ENCODE measurements at regions not wholly inside any gene's neighbourhood (a gene's known extent, or its start where the extent isn't known, plus 50 kb on each side); places are given as distances from the start of the nearest gene placed in this dataset.

GRCh38 chr9:86548220-86548619, 194.0 kb upstream of the TUT7 start:
- Histone ChIP-seq H3K27me3 (ENCODE audit: insufficient read depth, low read length) (no peaks in the 10 kb centered on the region), H2AFZ (ENCODE audit: low read length) (no peak overlapping the region), H3K36me3 (ENCODE audit: insufficient read depth, low read length) (no peaks in the 10 kb centered on the region), H3K4me3 (ENCODE audit: low read depth, low read length, poor library complexity, severe bottlenecking) (no peak overlapping the region), H3K4me1 (ENCODE audit: insufficient read depth, low read length, severe bottlenecking) (no peaks in the 10 kb centered on the region), H3K9me2 (ENCODE audit: low read depth, low read length) (no peaks in the 10 kb centered on the region), H3K27ac (ENCODE audit: low read depth, low read length, poor library complexity, severe bottlenecking) (no peak overlapping the region), H4K20me1 (ENCODE audit: insufficient read depth, low read length) (no peaks in the 10 kb centered on the region), H3K79me2 (ENCODE audit: insufficient read depth, low read length) (no peaks in the 10 kb centered on the region), H3F3A (ENCODE audit: insufficient read depth, low read length) (no peaks in the 10 kb centered on the region), H3K9me3 (ENCODE audit: low read length) (no peaks in the 10 kb centered on the region), H3K9ac (ENCODE audit: low read length) (no peak overlapping the region), H3K4me2 (ENCODE audit: low read length) (no peak overlapping the region)
- no peak for TF ChIP-seq EZH2 (IDR thresholded peaks at IDR 0.05; ENCODE audit: borderline replicate concordance, low read length)
- TF ChIP-seq, protein P1, sequence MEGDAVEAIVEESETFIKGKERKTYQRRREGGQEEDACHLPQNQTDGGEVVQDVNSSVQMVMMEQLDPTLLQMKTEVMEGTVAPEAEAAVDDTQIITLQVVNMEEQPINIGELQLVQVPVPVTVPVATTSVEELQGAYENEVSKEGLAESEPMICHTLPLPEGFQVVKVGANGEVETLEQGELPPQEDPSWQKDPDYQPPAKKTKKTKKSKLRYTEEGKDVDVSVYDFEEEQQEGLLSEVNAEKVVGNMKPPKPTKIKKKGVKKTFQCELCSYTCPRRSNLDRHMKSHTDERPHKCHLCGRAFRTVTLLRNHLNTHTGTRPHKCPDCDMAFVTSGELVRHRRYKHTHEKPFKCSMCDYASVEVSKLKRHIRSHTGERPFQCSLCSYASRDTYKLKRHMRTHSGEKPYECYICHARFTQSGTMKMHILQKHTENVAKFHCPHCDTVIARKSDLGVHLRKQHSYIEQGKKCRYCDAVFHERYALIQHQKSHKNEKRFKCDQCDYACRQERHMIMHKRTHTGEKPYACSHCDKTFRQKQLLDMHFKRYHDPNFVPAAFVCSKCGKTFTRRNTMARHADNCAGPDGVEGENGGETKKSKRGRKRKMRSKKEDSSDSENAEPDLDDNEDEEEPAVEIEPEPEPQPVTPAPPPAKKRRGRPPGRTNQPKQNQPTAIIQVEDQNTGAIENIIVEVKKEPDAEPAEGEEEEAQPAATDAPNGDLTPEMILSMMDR (IDR thresholded peaks at IDR 0.05; ENCODE audit: low read length): no peak

- H3K4me1 ChIP-seq (ENCODE audit: insufficient read depth, low read length, severe bottlenecking): no peaks in the 10 kb centered on the region
- no peak overlapping the region for H3K4me3 ChIP-seq (ENCODE audit: low read depth, low read length, poor library complexity, severe bottlenecking)
- no peaks in the 10 kb centered on the region for H3K9me3 ChIP-seq (ENCODE audit: low read length)
- H3K4me2 ChIP-seq (ENCODE audit: low read length): no peak overlapping the region
- TF ChIP-seq EZH2 (IDR thresholded peaks at IDR 0.05; ENCODE audit: borderline replicate concordance, low read length): no peak
- TF ChIP-seq, protein P1 (IDR thresholded peaks at IDR 0.05; ENCODE audit: low read length): no peak
- H4K20me1 ChIP-seq (ENCODE audit: insufficient read depth, low read length): no peaks in the 10 kb centered on the region
- no peak overlapping the region for H3K9ac ChIP-seq (ENCODE audit: low read length)
- no peaks in the 10 kb centered on the region for H3K79me2 ChIP-seq (ENCODE audit: insufficient read depth, low read length)
- H2AFZ ChIP-seq (ENCODE audit: low read length): no peak overlapping the region
- H3K9me2 ChIP-seq (ENCODE audit: low read depth, low read length): no peaks in the 10 kb centered on the region
- H3K27ac ChIP-seq (ENCODE audit: low read depth, low read length, poor library complexity, severe bottlenecking): no peak overlapping the region
- no peaks in the 10 kb centered on the region for H3F3A ChIP-seq (ENCODE audit: insufficient read depth, low read length)
- no peaks in the 10 kb centered on the region for H3K27me3 ChIP-seq (ENCODE audit: insufficient read depth, low read length)
- no peaks in the 10 kb centered on the region for H3K36me3 ChIP-seq (ENCODE audit: insufficient read depth, low read length)
These were observed 193.4 kb upstream of the TUT7 start for GRCh38 chr9:86547571-86547970.

- Histone ChIP-seq H4K20me1 (ENCODE audit: insufficient read depth, low read length) (no peaks in the 10 kb centered on the region), H2AFZ (ENCODE audit: low read length) (no peak overlapping the region), H3K27me3 (ENCODE audit: insufficient read depth, low read length) (no peaks in the 10 kb centered on the region), H3K79me2 (ENCODE audit: insufficient read depth, low read length) (no peaks in the 10 kb centered on the region), H3K9me3 (ENCODE audit: low read length) (no peaks in the 10 kb centered on the region), H3K36me3 (ENCODE audit: insufficient read depth, low read length) (no peaks in the 10 kb centered on the region), H3K9ac (ENCODE audit: low read length) (no peak overlapping the region), H3K4me3 (ENCODE audit: low read depth, low read length, poor library complexity, severe bottlenecking) (no peak overlapping the region), H3K9me2 (ENCODE audit: low read depth, low read length) (no peaks in the 10 kb centered on the region), H3K4me2 (ENCODE audit: low read length) (no peak overlapping the region), H3F3A (ENCODE audit: insufficient read depth, low read length) (no peaks in the 10 kb centered on the region), H3K27ac (ENCODE audit: low read depth, low read length, poor library complexity, severe bottlenecking) (no peak overlapping the region), H3K4me1 (ENCODE audit: insufficient read depth, low read length, severe bottlenecking) (no peaks in the 10 kb centered on the region)
- no peak for TF ChIP-seq EZH2 (IDR thresholded peaks at IDR 0.05; ENCODE audit: borderline replicate concordance, low read length)
These were observed 192.5 kb upstream of the TUT7 start for GRCh38 chr9:86546712-86547111.

DNA sequence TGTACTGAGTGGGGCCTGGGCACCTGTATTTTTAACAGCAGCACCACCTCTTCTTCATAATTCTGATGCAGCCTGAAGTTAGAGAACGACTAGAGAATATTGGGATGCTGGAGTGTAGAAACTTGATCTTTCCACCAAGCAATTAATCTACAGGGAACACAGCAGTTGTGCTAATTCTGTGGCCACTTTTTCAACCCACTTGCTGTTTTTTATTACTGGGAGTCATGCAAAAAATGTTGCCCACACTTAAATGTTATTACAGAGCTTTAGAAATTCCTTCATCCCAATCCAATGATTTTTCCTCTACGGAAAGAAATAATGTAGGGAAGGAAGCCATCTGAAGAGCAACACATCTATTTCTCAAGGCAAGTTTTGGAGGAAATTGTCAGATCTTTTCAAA, 190.9 kb upstream of the TUT7 start:
- H3K9me3 ChIP-seq (ENCODE audit: low read length): no peaks in the 10 kb centered on the region
- no peaks in the 10 kb centered on the region for H3K36me3 ChIP-seq (ENCODE audit: insufficient read depth, low read length)
- no peak overlapping the region for H3K4me2 ChIP-seq (ENCODE audit: low read length)
- H4K20me1 ChIP-seq (ENCODE audit: insufficient read depth, low read length): no peaks in the 10 kb centered on the region
- no peak overlapping the region for H3K9ac ChIP-seq (ENCODE audit: low read length)
- H3F3A ChIP-seq (ENCODE audit: insufficient read depth, low read length): no peaks in the 10 kb centered on the region
- H3K27me3 ChIP-seq (ENCODE audit: insufficient read depth, low read length): no peaks in the 10 kb centered on the region
- no peak overlapping the region for H2AFZ ChIP-seq (ENCODE audit: low read length)
- no peaks in the 10 kb centered on the region for H3K4me1 ChIP-seq (ENCODE audit: insufficient read depth, low read length, severe bottlenecking)
- no peak overlapping the region for H3K27ac ChIP-seq (ENCODE audit: low read depth, low read length, poor library complexity, severe bottlenecking)
- H3K79me2 ChIP-seq (ENCODE audit: insufficient read depth, low read length): no peaks in the 10 kb centered on the region
- no peak overlapping the region for H3K4me3 ChIP-seq (ENCODE audit: low read depth, low read length, poor library complexity, severe bottlenecking)
- no peaks in the 10 kb centered on the region for H3K9me2 ChIP-seq (ENCODE audit: low read depth, low read length)
- TF ChIP-seq, protein P1 (IDR thresholded peaks at IDR 0.05; ENCODE audit: low read length): no peak

All from OCI-LY1 (cell line).